ENCODE measurements at regions not wholly inside any gene's neighbourhood (a gene's known extent, or its start where the extent isn't known, plus 50 kb on each side); places are given as distances from the start of the nearest gene placed in this dataset.

DNA sequence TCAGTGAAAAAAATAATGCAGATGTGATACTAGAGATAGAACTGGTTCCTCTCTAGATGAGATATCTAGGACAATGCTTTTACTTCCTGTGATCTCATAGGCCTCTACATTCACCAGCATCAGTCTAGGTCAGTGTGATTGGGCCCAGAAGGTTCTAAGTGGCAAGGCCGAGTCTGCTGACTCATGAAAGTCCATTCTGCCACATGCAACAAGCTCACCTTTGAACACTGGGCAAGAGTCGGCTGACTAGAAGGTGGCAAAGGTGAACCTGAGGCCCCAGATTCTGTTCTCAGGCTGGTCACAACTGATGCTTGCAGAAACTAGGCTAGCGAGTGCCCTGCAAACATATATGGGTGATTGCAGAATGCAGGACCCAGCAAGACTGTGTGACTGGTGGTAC, 105.7 kb upstream of the PLXNA4 start:
- TF ChIP-seq RAD21 (IDR thresholded peaks at IDR 0.05; ENCODE audit: low read depth) (no peak), ELF1 (IDR thresholded peaks at IDR 0.05; ENCODE audit: borderline replicate concordance, low read depth) (no peak), SIN3A (IDR thresholded peaks at IDR 0.05; ENCODE audit: low read depth) (no peak), EZH2 (IDR thresholded peaks at IDR 0.05) (no peak), POLR2A (IDR thresholded peaks at IDR 0.05; ENCODE audit: borderline replicate concordance, extremely low read depth, insufficient read depth, insufficient read length) (no peak), POLR2AphosphoS5 (IDR thresholded peaks at IDR 0.05; ENCODE audit: low read depth, low read length) (no peak)
- TF ChIP-seq, protein P1, sequence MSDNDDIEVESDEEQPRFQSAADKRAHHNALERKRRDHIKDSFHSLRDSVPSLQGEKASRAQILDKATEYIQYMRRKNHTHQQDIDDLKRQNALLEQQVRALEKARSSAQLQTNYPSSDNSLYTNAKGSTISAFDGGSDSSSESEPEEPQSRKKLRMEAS (IDR thresholded peaks at IDR 0.05), result no peak
- TF ChIP-seq, protein P2, sequence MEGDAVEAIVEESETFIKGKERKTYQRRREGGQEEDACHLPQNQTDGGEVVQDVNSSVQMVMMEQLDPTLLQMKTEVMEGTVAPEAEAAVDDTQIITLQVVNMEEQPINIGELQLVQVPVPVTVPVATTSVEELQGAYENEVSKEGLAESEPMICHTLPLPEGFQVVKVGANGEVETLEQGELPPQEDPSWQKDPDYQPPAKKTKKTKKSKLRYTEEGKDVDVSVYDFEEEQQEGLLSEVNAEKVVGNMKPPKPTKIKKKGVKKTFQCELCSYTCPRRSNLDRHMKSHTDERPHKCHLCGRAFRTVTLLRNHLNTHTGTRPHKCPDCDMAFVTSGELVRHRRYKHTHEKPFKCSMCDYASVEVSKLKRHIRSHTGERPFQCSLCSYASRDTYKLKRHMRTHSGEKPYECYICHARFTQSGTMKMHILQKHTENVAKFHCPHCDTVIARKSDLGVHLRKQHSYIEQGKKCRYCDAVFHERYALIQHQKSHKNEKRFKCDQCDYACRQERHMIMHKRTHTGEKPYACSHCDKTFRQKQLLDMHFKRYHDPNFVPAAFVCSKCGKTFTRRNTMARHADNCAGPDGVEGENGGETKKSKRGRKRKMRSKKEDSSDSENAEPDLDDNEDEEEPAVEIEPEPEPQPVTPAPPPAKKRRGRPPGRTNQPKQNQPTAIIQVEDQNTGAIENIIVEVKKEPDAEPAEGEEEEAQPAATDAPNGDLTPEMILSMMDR (IDR thresholded peaks at IDR 0.05 in 2 of 3, conservative IDR thresholded peaks at IDR 0.05 in 1 of 3; ENCODE audit: borderline replicate concordance in 1 of 3, insufficient read depth in 1 of 3, low read depth in 2 of 3, low read length in 2 of 3), result no peak
